ENCODE measurements at regions not wholly inside any gene's neighbourhood (a gene's known extent, or its start where the extent isn't known, plus 50 kb on each side); places are given as distances from the start of the nearest gene placed in this dataset.

DNA sequence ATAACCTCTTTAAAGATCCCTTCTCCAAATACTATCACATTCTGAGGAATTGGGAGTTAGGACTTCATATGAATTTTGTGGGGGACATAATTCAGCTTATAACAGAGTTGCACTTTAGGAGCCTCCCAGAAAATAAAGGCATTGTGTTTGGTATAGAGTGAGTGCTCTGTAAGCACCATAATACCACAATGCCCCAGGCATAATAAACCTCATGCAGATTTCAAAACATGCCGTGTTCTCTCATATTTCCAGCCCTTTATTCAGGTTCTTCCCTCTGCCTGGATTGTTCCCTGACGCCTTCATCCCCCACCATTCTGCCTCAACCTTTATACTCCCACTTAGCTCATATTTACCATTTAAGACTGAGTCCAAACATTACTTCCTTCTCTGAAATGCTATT, 398.8 kb upstream of the FAT3 start (continued):
- TF ChIP-seq, protein P1, sequence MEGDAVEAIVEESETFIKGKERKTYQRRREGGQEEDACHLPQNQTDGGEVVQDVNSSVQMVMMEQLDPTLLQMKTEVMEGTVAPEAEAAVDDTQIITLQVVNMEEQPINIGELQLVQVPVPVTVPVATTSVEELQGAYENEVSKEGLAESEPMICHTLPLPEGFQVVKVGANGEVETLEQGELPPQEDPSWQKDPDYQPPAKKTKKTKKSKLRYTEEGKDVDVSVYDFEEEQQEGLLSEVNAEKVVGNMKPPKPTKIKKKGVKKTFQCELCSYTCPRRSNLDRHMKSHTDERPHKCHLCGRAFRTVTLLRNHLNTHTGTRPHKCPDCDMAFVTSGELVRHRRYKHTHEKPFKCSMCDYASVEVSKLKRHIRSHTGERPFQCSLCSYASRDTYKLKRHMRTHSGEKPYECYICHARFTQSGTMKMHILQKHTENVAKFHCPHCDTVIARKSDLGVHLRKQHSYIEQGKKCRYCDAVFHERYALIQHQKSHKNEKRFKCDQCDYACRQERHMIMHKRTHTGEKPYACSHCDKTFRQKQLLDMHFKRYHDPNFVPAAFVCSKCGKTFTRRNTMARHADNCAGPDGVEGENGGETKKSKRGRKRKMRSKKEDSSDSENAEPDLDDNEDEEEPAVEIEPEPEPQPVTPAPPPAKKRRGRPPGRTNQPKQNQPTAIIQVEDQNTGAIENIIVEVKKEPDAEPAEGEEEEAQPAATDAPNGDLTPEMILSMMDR (IDR thresholded peaks at IDR 0.05): no peak
- TF ChIP-seq EMX1 (CRISPR knock-in tag; IDR thresholded peaks at IDR 0.05) (no peak), CREM (CRISPR knock-in tag; IDR thresholded peaks at IDR 0.05) (no peak), MYBL2 (CRISPR knock-in tag; IDR thresholded peaks at IDR 0.05) (no peak), NR1H2 (CRISPR knock-in tag; IDR thresholded peaks at IDR 0.05) (no peak), SOX15 (CRISPR knock-in tag; IDR thresholded peaks at IDR 0.05) (no peak), MXD4 (CRISPR knock-in tag; IDR thresholded peaks at IDR 0.05; ENCODE audit: borderline replicate concordance) (no peak), CBFB (CRISPR knock-in tag; IDR thresholded peaks at IDR 0.05; ENCODE audit: low read depth) (no peak), E2F1 (CRISPR knock-in tag; IDR thresholded peaks at IDR 0.05) (no peak), ZNF416 (CRISPR knock-in tag; IDR thresholded peaks at IDR 0.05) (no peak), OVOL2 (CRISPR knock-in tag; IDR thresholded peaks at IDR 0.05; ENCODE audit: borderline replicate concordance) (no peak)
- TF ChIP-seq, protein P2, sequence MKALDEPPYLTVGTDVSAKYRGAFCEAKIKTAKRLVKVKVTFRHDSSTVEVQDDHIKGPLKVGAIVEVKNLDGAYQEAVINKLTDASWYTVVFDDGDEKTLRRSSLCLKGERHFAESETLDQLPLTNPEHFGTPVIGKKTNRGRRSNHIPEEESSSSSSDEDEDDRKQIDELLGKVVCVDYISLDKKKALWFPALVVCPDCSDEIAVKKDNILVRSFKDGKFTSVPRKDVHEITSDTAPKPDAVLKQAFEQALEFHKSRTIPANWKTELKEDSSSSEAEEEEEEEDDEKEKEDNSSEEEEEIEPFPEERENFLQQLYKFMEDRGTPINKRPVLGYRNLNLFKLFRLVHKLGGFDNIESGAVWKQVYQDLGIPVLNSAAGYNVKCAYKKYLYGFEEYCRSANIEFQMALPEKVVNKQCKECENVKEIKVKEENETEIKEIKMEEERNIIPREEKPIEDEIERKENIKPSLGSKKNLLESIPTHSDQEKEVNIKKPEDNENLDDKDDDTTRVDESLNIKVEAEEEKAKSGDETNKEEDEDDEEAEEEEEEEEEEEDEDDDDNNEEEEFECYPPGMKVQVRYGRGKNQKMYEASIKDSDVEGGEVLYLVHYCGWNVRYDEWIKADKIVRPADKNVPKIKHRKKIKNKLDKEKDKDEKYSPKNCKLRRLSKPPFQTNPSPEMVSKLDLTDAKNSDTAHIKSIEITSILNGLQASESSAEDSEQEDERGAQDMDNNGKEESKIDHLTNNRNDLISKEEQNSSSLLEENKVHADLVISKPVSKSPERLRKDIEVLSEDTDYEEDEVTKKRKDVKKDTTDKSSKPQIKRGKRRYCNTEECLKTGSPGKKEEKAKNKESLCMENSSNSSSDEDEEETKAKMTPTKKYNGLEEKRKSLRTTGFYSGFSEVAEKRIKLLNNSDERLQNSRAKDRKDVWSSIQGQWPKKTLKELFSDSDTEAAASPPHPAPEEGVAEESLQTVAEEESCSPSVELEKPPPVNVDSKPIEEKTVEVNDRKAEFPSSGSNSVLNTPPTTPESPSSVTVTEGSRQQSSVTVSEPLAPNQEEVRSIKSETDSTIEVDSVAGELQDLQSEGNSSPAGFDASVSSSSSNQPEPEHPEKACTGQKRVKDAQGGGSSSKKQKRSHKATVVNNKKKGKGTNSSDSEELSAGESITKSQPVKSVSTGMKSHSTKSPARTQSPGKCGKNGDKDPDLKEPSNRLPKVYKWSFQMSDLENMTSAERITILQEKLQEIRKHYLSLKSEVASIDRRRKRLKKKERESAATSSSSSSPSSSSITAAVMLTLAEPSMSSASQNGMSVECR (CRISPR knock-in tag; IDR thresholded peaks at IDR 0.05; ENCODE audit: borderline replicate concordance): no peak
- TF ChIP-seq, protein P3, sequence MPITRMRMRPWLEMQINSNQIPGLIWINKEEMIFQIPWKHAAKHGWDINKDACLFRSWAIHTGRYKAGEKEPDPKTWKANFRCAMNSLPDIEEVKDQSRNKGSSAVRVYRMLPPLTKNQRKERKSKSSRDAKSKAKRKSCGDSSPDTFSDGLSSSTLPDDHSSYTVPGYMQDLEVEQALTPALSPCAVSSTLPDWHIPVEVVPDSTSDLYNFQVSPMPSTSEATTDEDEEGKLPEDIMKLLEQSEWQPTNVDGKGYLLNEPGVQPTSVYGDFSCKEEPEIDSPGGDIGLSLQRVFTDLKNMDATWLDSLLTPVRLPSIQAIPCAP (CRISPR knock-in tag; IDR thresholded peaks at IDR 0.05): no peak

GRCh38 chr11:91823252-91823830, 401.3 kb upstream of the FAT3 start:
- H3K9me3 Mint-ChIP-seq: no peaks in the 10 kb centered on the region
- H3K4me3 Mint-ChIP-seq: no peak overlapping the region
- ATAC-seq (no peak), DNase-seq (ENCODE audit: low spot score) (no peak)
- ChIA-PET POLR2A (no interaction called here), CTCF (no interaction called here)
- H3K4me1 Mint-ChIP-seq: peaks cover 30% of the 10 kb centered on the region
- H3K27me3 Mint-ChIP-seq (ENCODE audit: low read depth): no peaks in the 10 kb centered on the region
- H3K27ac Mint-ChIP-seq: no peak overlapping the region
- H3K36me3 Mint-ChIP-seq: no peaks in the 10 kb centered on the region
- TF ChIP-seq, protein P4, sequence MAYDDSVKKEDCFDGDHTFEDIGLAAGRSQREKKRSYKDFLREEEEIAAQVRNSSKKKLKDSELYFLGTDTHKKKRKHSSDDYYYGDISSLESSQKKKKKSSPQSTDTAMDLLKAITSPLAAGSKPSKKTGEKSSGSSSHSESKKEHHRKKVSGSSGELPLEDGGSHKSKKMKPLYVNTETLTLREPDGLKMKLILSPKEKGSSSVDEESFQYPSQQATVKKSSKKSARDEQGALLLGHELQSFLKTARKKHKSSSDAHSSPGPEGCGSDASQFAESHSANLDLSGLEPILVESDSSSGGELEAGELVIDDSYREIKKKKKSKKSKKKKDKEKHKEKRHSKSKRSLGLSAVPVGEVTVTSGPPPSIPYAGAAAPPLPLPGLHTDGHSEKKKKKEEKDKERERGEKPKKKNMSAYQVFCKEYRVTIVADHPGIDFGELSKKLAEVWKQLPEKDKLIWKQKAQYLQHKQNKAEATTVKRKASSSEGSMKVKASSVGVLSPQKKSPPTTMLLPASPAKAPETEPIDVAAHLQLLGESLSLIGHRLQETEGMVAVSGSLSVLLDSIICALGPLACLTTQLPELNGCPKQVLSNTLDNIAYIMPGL (CRISPR knock-in tag; IDR thresholded peaks at IDR 0.05): no peak
- TF ChIP-seq GRHL2 (CRISPR knock-in tag; IDR thresholded peaks at IDR 0.05; ENCODE audit: insufficient replicate concordance, severe bottlenecking) (no peak), ZNF425 (CRISPR knock-in tag; conservative IDR thresholded peaks at IDR 0.05) (no peak), TEAD1 (CRISPR knock-in tag; IDR thresholded peaks at IDR 0.05) (no peak), ETV6 (CRISPR knock-in tag; IDR thresholded peaks at IDR 0.05) (no peak), EMX1 (CRISPR knock-in tag; IDR thresholded peaks at IDR 0.05) (no peak), TCF7 (CRISPR knock-in tag; IDR thresholded peaks at IDR 0.05; ENCODE audit: low read depth) (no peak), CBFB (CRISPR knock-in tag; IDR thresholded peaks at IDR 0.05; ENCODE audit: low read depth) (no peak), SOX15 (CRISPR knock-in tag; IDR thresholded peaks at IDR 0.05) (no peak)
- TF ChIP-seq, protein P5, sequence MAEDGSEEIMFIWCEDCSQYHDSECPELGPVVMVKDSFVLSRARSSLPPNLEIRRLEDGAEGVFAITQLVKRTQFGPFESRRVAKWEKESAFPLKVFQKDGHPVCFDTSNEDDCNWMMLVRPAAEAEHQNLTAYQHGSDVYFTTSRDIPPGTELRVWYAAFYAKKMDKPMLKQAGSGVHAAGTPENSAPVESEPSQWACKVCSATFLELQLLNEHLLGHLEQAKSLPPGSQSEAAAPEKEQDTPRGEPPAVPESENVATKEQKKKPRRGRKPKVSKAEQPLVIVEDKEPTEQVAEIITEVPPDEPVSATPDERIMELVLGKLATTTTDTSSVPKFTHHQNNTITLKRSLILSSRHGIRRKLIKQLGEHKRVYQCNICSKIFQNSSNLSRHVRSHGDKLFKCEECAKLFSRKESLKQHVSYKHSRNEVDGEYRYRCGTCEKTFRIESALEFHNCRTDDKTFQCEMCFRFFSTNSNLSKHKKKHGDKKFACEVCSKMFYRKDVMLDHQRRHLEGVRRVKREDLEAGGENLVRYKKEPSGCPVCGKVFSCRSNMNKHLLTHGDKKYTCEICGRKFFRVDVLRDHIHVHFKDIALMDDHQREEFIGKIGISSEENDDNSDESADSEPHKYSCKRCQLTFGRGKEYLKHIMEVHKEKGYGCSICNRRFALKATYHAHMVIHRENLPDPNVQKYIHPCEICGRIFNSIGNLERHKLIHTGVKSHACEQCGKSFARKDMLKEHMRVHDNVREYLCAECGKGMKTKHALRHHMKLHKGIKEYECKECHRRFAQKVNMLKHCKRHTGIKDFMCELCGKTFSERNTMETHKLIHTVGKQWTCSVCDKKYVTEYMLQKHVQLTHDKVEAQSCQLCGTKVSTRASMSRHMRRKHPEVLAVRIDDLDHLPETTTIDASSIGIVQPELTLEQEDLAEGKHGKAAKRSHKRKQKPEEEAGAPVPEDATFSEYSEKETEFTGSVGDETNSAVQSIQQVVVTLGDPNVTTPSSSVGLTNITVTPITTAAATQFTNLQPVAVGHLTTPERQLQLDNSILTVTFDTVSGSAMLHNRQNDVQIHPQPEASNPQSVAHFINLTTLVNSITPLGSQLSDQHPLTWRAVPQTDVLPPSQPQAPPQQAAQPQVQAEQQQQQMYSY (CRISPR knock-in tag; IDR thresholded peaks at IDR 0.05): no peak
